Keratinocyte (primary cell): ENCODE measurements at regions not wholly inside any gene's neighbourhood (a gene's known extent, or its start where the extent isn't known, plus 50 kb on each side); places are given as distances from the start of the nearest gene placed in this dataset.

Experiments
- CTCF ChIP-seq, 3 experiments: IDR thresholded peaks in 1 of 3; conservative IDR thresholded peaks in 1 of 3; optimal IDR thresholded peaks in 1 of 3; 2 replicates in 2 of 3; 3 replicates in 1 of 3; pipeline versions ENCODE3 to v1.5.1; 2011; ENCODE audit warnings: low read length in 3 of 3, mild to moderate bottlenecking in 3 of 3, moderate library complexity in 2 of 3, control low read depth in 1 of 3, inconsistent platforms in 1 of 3; ENCODE audit not compliant: insufficient read depth in 2 of 3; ENCODE audit errors: extremely low read depth in 1 of 3
- EZH2 ChIP-seq: IDR thresholded peaks from one replicate; pipeline ENCODE4 v1.6.1; 2012; ENCODE audit warnings: inconsistent platforms, mild to moderate bottlenecking, low read length, moderate library complexity

GRCh38 chr5:92703976-92704375 lies 877.0 kb downstream of the NR2F1-AS1 start:
- TF ChIP-seq CTCF (optimal IDR thresholded peaks at IDR 0.05 in 1 of 3, IDR thresholded peaks at IDR 0.05 in 1 of 3, conservative IDR thresholded peaks at IDR 0.05 in 1 of 3; ENCODE audit: extremely low read depth in 1 of 3, insufficient read depth in 2 of 3, low read length in 3 of 3), result no peak
- TF ChIP-seq EZH2, result no peak
